ENCODE measurements at regions not wholly inside any gene's neighbourhood (a gene's known extent, or its start where the extent isn't known, plus 50 kb on each side); places are given as distances from the start of the nearest gene placed in this dataset.

- no peak for TF ChIP-seq CTCF (IDR thresholded peaks at IDR 0.05; ENCODE audit: partially characterized antibody, unreplicated experiment)
- DNase-seq: no peak
- H3K27me3 Mint-ChIP-seq (ENCODE audit: unreplicated experiment): no peaks in the 10 kb centered on the region
Measured at GRCh38 chr1:195768377-195768776, 839.9 kb downstream of the KCNT2 start.

GRCh38 chr1:195766709-195767108 lies 841.5 kb downstream of the KCNT2 start:
- H3K4me1 Mint-ChIP-seq (ENCODE audit: low read depth, unreplicated experiment): no peaks in the 10 kb centered on the region
- no peak overlapping the region for H3K4me3 Mint-ChIP-seq (ENCODE audit: unreplicated experiment)
- no peak for DNase-seq
- no peak for TF ChIP-seq CTCF (IDR thresholded peaks at IDR 0.05; ENCODE audit: partially characterized antibody, unreplicated experiment)
- H3K9me3 Mint-ChIP-seq (ENCODE audit: unreplicated experiment): no peaks in the 10 kb centered on the region
- no peaks in the 10 kb centered on the region for H3K36me3 Mint-ChIP-seq (ENCODE audit: unreplicated experiment)
- no peak overlapping the region for H3K27ac Mint-ChIP-seq (ENCODE audit: unreplicated experiment)
- H3K27me3 Mint-ChIP-seq (ENCODE audit: unreplicated experiment): no peaks in the 10 kb centered on the region

More at GRCh38 chr1:195768377-195768776, 839.9 kb downstream of the KCNT2 start:
- no peaks in the 10 kb centered on the region for H3K4me1 Mint-ChIP-seq (ENCODE audit: low read depth, unreplicated experiment)
- H3K9me3 Mint-ChIP-seq (ENCODE audit: unreplicated experiment): no peaks in the 10 kb centered on the region
- no peak overlapping the region for H3K4me3 Mint-ChIP-seq (ENCODE audit: unreplicated experiment)
- no peaks in the 10 kb centered on the region for H3K36me3 Mint-ChIP-seq (ENCODE audit: unreplicated experiment)
- H3K27ac Mint-ChIP-seq (ENCODE audit: unreplicated experiment): no peak overlapping the region

GRCh38 chr1:195765099-195765498 lies 843.1 kb downstream of the KCNT2 start:
- Mint-ChIP-seq H3K36me3 (ENCODE audit: unreplicated experiment) (no peaks in the 10 kb centered on the region), H3K4me3 (ENCODE audit: unreplicated experiment) (no peak overlapping the region), H3K9me3 (ENCODE audit: unreplicated experiment) (no peaks in the 10 kb centered on the region), H3K27ac (ENCODE audit: unreplicated experiment) (no peak overlapping the region), H3K27me3 (ENCODE audit: unreplicated experiment) (no peaks in the 10 kb centered on the region), H3K4me1 (ENCODE audit: low read depth, unreplicated experiment) (no peaks in the 10 kb centered on the region)
- DNase-seq: no peak
- TF ChIP-seq CTCF (IDR thresholded peaks at IDR 0.05; ENCODE audit: partially characterized antibody, unreplicated experiment): no peak

GRCh38 chr1:195763907-195764374 lies 844.3 kb downstream of the KCNT2 start:
- no peaks in the 10 kb centered on the region for H3K27me3 Mint-ChIP-seq (ENCODE audit: unreplicated experiment)
- no peak for DNase-seq
- no peaks in the 10 kb centered on the region for H3K9me3 Mint-ChIP-seq (ENCODE audit: unreplicated experiment)
- H3K27ac Mint-ChIP-seq (ENCODE audit: unreplicated experiment): no peak overlapping the region
- no peak overlapping the region for H3K4me3 Mint-ChIP-seq (ENCODE audit: unreplicated experiment)
- no peaks in the 10 kb centered on the region for H3K36me3 Mint-ChIP-seq (ENCODE audit: unreplicated experiment)
- no peak for TF ChIP-seq CTCF (IDR thresholded peaks at IDR 0.05; ENCODE audit: partially characterized antibody, unreplicated experiment)
- H3K4me1 Mint-ChIP-seq (ENCODE audit: low read depth, unreplicated experiment): no peaks in the 10 kb centered on the region

GRCh38 chr1:195763146-195763906 lies 844.9 kb downstream of the KCNT2 start:
- DNase-seq: no peak
- no peaks in the 10 kb centered on the region for H3K36me3 Mint-ChIP-seq (ENCODE audit: unreplicated experiment)
- no peaks in the 10 kb centered on the region for H3K4me1 Mint-ChIP-seq (ENCODE audit: low read depth, unreplicated experiment)
- no peak overlapping the region for H3K4me3 Mint-ChIP-seq (ENCODE audit: unreplicated experiment)
- no peaks in the 10 kb centered on the region for H3K9me3 Mint-ChIP-seq (ENCODE audit: unreplicated experiment)
- H3K27ac Mint-ChIP-seq (ENCODE audit: unreplicated experiment): no peak overlapping the region
- no peaks in the 10 kb centered on the region for H3K27me3 Mint-ChIP-seq (ENCODE audit: unreplicated experiment)
- no peak for TF ChIP-seq CTCF (IDR thresholded peaks at IDR 0.05; ENCODE audit: partially characterized antibody, unreplicated experiment)
